GM12801 (cell line): ENCODE measurements at regions not wholly inside any gene's neighbourhood (a gene's known extent, or its start where the extent isn't known, plus 50 kb on each side); places are given as distances from the start of the nearest gene placed in this dataset.

Experiments
- TF ChIP-seq, protein P1 (sequence below): IDR thresholded peaks from one replicate; pipeline ENCODE4 v1.5.1; 2011; ENCODE audit warnings: control low read depth; ENCODE audit not compliant: insufficient read length; ENCODE audit errors: extremely low read depth

DNA sequence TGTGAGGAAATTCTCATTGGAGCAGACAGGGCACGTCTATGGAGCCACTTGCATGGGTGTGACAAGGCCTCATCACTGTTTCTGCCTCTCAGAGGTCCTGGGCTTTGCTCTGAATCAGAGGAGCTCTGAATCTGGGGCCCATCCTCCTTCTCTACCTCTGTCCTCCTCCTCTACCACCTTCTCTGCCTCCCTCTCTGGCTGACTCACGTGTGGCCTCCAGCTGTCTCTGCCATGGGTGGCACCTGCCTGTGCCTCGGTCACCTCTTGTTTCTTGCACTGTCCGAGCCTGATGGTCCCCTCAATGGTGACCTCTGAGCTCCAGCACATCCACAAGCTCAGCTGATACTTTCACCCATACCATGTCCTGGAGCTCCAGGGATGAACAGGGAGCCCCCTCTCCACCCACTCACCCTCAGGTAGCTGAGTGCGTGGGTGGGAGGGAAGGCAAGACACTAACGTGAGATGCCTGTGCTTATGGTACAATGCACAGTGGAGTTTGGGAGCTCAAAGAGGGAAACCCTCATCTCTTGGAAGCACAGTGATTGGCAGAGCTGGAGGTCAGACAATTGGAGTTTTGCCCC is 116.4 kb upstream of the CRHR1 start:
- TF ChIP-seq, protein P1, sequence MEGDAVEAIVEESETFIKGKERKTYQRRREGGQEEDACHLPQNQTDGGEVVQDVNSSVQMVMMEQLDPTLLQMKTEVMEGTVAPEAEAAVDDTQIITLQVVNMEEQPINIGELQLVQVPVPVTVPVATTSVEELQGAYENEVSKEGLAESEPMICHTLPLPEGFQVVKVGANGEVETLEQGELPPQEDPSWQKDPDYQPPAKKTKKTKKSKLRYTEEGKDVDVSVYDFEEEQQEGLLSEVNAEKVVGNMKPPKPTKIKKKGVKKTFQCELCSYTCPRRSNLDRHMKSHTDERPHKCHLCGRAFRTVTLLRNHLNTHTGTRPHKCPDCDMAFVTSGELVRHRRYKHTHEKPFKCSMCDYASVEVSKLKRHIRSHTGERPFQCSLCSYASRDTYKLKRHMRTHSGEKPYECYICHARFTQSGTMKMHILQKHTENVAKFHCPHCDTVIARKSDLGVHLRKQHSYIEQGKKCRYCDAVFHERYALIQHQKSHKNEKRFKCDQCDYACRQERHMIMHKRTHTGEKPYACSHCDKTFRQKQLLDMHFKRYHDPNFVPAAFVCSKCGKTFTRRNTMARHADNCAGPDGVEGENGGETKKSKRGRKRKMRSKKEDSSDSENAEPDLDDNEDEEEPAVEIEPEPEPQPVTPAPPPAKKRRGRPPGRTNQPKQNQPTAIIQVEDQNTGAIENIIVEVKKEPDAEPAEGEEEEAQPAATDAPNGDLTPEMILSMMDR, result no peak

GRCh38 chr17:45668316-45668715 is 115.8 kb upstream of the CRHR1 start:
- TF ChIP-seq, protein P1, result no peak

- TF ChIP-seq, protein P1, result no peak
These were observed 111.8 kb upstream of the CRHR1 start for GRCh38 chr17:45672301-45672700.

GRCh38 chr17:45672792-45673191 is 111.3 kb upstream of the CRHR1 start:
- TF ChIP-seq, protein P1, result no peak

GRCh38 chr17:45675012-45675411 is 109.1 kb upstream of the CRHR1 start:
- TF ChIP-seq, protein P1, result no peak

GRCh38 chr17:45675892-45676291 is 108.2 kb upstream of the CRHR1 start:
- TF ChIP-seq, protein P1, result no peak

- TF ChIP-seq, protein P1, result no peak
These were observed 107.4 kb upstream of the CRHR1 start for GRCh38 chr17:45676695-45677094.

- TF ChIP-seq, protein P1, result no peak
These were observed 106.3 kb upstream of the CRHR1 start for GRCh38 chr17:45677770-45678169.
